Progenitor cell of endocrine pancreas (in vitro differentiated cells): ENCODE measurements at regions not wholly inside any gene's neighbourhood (a gene's known extent, or its start where the extent isn't known, plus 50 kb on each side); places are given as distances from the start of the nearest gene placed in this dataset.

Experiments used
- DNase-seq: peaks from one replicate; pipeline ENCODE4 v3.0.0; 2021; ENCODE audit warnings: low spot score; ENCODE audit not compliant: unreplicated experiment
- H3K27ac Mint-ChIP-seq: 2 replicates; pipeline ENCODE4 v1.8.0; 2021; ENCODE audit warnings: mild to moderate bottlenecking, moderate library complexity, mixed read lengths
- H3K27me3 Mint-ChIP-seq: 2 replicates; pipeline ENCODE4 v1.8.0; 2021; ENCODE audit warnings: mixed read lengths
- H3K36me3 Mint-ChIP-seq: 2 replicates; pipeline ENCODE4 v1.8.0; 2022; ENCODE audit warnings: mixed read lengths; ENCODE audit not compliant: insufficient read depth
- H3K4me1 Mint-ChIP-seq: 2 replicates; pipeline ENCODE4 v1.8.0; 2021; ENCODE audit warnings: low read depth, mixed read lengths
- H3K4me3 Mint-ChIP-seq: 2 replicates; pipeline ENCODE4 v1.8.0; 2021; ENCODE audit warnings: low read depth, mild to moderate bottlenecking, moderate library complexity, mixed read lengths
- H3K9me3 Mint-ChIP-seq: 2 replicates; pipeline ENCODE4 v1.8.0; 2021; ENCODE audit warnings: low read depth, mixed read lengths
- TF ChIP-seq, protein P1 (sequence below): fragments of 200-600 bp; sonication (generic); IDR thresholded peaks from one replicate; pipeline ENCODE4 v1.5.0; 2021; ENCODE audit warnings: antibody characterized with exemption, mild to moderate bottlenecking; ENCODE audit not compliant: unreplicated experiment

- Mint-ChIP-seq H3K36me3 (no peaks in the 10 kb centered on the region), H3K27me3 (no peaks in the 10 kb centered on the region), H3K4me1 (no peaks in the 10 kb centered on the region), H3K4me3 (no peak overlapping the region), H3K9me3 (no peaks in the 10 kb centered on the region), H3K27ac (no peak overlapping the region)
- TF ChIP-seq, protein P1, sequence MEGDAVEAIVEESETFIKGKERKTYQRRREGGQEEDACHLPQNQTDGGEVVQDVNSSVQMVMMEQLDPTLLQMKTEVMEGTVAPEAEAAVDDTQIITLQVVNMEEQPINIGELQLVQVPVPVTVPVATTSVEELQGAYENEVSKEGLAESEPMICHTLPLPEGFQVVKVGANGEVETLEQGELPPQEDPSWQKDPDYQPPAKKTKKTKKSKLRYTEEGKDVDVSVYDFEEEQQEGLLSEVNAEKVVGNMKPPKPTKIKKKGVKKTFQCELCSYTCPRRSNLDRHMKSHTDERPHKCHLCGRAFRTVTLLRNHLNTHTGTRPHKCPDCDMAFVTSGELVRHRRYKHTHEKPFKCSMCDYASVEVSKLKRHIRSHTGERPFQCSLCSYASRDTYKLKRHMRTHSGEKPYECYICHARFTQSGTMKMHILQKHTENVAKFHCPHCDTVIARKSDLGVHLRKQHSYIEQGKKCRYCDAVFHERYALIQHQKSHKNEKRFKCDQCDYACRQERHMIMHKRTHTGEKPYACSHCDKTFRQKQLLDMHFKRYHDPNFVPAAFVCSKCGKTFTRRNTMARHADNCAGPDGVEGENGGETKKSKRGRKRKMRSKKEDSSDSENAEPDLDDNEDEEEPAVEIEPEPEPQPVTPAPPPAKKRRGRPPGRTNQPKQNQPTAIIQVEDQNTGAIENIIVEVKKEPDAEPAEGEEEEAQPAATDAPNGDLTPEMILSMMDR: no peak
- DNase-seq: no peak
Measured at GRCh38 chr5:97658116-97658900, 475.3 kb upstream of the RIOK2 start.

DNA sequence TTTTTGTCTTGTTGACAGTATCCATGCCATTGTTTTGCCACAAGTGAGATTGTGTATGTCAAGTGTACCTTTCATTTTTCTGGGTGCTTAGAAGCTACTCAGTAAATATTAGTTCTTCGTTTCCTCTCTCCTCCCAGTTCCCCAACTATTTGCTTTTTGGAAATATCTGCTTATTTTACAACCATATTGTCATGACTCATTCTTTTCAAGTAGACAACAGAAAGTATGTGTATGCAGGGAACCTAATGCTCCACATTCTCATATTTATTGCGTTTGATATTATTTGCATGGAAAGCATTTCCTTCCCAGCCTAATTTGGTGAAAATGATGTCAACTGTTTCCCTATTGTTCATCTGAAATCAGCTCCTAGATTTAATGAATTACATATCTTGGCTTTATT is 483.7 kb upstream of the RIOK2 start:
- Mint-ChIP-seq H3K36me3 (no peaks in the 10 kb centered on the region), H3K4me3 (no peak overlapping the region), H3K9me3 (no peaks in the 10 kb centered on the region), H3K27me3 (no peaks in the 10 kb centered on the region), H3K27ac (no peak overlapping the region), H3K4me1 (no peaks in the 10 kb centered on the region)
- TF ChIP-seq, protein P1: no peak
- no peak for DNase-seq

DNA sequence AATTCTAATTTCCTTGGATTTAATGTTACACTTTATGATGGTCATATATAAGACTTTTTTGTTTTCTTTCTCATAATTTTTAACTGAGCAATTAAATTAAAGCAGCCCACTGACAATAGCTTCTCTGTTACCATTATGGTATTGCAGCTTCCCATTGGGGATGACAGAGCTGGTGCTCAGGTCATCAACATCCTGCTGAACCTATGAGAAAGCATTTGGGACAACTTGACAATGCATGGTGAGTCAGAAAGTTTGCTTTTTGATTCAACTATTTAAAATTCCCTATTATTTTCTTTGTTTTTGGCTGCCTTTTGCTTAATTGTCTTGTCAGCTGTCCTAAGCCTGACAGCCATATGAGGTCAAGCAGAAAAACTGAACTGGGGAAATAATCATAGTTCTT is 487.4 kb upstream of the RIOK2 start:
- Mint-ChIP-seq H3K9me3 (no peaks in the 10 kb centered on the region), H3K27me3 (no peaks in the 10 kb centered on the region), H3K27ac (no peak overlapping the region), H3K36me3 (no peaks in the 10 kb centered on the region), H3K4me3 (no peak overlapping the region), H3K4me1 (no peaks in the 10 kb centered on the region)
- TF ChIP-seq, protein P1: no peak
- DNase-seq: no peak

DNA sequence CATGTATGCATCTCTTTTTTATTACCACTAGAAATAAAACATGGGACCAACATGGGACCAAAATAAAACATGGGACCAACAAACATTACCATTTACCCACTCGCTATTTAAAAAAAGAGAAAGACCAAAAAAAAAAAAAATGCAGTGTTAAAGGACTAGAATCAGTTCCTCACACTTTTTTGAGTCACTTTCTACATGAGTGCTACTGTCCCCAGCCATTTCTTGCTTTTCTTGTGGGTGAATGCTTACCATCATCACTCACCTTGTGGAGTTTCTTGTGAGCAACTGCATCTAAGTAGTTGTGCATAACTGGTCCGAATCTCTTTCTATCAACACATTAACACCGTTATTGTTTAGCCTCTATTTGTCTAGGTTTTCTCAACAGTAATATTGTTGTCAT is 493.6 kb upstream of the RIOK2 start:
- H3K4me1 Mint-ChIP-seq: no peaks in the 10 kb centered on the region

GRCh38 chr5:97694091-97694490 is 511.0 kb upstream of the RIOK2 start:
- no peak for DNase-seq
- H3K4me1 Mint-ChIP-seq: no peaks in the 10 kb centered on the region
- no peak overlapping the region for H3K4me3 Mint-ChIP-seq
- H3K27me3 Mint-ChIP-seq: no peaks in the 10 kb centered on the region
- no peaks in the 10 kb centered on the region for H3K9me3 Mint-ChIP-seq
- H3K36me3 Mint-ChIP-seq: no peaks in the 10 kb centered on the region
- TF ChIP-seq, protein P1: no peak
- H3K27ac Mint-ChIP-seq: no peak overlapping the region

More for the DNA sequence above, 493.6 kb upstream of the RIOK2 start:
- Mint-ChIP-seq H3K4me3 (no peak overlapping the region), H3K9me3 (no peaks in the 10 kb centered on the region), H3K27ac (no peak overlapping the region), H3K27me3 (no peaks in the 10 kb centered on the region), H3K36me3 (no peaks in the 10 kb centered on the region)
- no peak for DNase-seq
- TF ChIP-seq, protein P1: no peak
